Astrocyte of the cerebellum (primary cell): ENCODE measurements at regions not wholly inside any gene's neighbourhood (a gene's known extent, or its start where the extent isn't known, plus 50 kb on each side); places are given as distances from the start of the nearest gene placed in this dataset.
A peak's percentile ranks its signal among the peaks of the same experiment; 100 is the strongest.

Experiments used
- DNase-seq: peaks from one replicate; pipeline ENCODE4 v3.0.0-alpha.2; 2011; ENCODE audit warnings: low read depth
- H3K4me3 ChIP-seq: 2 replicates; pipeline ENCODE4 v1.5.1; 2011; ENCODE audit warnings: mild to moderate bottlenecking, low read depth, low read length, moderate library complexity
- in situ Hi-C: cut with HindIII; loops from 2 replicates; pipeline ENCODE4 v1.10.0; 2017; ENCODE audit warnings: low sequenced_read_pairs
- TF ChIP-seq, protein P1 (sequence below): IDR thresholded peaks from 2 replicates; pipeline ENCODE4 v1.5.1; 2012; ENCODE audit warnings: low read length, low read depth, moderate library complexity, mild to moderate bottlenecking; ENCODE audit errors: missing control alignments

DNA sequence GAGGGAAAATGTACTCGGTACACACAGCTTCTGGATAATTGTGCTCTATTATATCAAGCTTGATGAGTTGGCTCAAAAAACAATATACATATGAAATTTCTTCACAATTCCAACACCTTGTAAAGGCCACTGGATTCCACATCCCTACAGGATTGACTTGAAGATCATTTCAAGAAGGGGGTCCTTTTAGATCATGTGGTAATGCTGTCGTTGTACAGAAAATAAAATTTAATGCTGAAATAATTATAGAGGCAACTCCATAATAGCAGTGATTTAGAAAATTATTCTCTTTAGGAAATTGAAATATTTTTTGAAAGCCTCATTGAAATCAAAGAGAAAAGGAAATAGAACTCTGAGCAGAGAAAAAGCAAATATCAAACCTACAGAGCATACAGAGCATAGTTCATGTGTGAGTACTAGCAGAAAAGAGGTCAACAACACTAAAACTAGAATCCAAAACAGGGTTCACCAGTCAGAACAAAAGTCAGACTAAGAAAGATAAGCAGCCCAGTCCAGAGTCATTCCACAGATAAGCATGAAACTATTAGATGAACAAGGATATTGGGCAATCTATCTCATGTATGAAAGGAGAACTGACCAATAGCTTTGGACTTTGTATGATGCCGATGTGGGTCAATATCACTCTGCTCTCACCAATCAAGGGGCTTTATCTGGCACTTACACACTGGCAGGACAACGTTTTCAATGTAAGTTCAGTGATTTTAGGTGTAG, 79.5 kb upstream of the PALMD start:
- TF ChIP-seq, protein P1, sequence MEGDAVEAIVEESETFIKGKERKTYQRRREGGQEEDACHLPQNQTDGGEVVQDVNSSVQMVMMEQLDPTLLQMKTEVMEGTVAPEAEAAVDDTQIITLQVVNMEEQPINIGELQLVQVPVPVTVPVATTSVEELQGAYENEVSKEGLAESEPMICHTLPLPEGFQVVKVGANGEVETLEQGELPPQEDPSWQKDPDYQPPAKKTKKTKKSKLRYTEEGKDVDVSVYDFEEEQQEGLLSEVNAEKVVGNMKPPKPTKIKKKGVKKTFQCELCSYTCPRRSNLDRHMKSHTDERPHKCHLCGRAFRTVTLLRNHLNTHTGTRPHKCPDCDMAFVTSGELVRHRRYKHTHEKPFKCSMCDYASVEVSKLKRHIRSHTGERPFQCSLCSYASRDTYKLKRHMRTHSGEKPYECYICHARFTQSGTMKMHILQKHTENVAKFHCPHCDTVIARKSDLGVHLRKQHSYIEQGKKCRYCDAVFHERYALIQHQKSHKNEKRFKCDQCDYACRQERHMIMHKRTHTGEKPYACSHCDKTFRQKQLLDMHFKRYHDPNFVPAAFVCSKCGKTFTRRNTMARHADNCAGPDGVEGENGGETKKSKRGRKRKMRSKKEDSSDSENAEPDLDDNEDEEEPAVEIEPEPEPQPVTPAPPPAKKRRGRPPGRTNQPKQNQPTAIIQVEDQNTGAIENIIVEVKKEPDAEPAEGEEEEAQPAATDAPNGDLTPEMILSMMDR = no peak
- no peak overlapping the region for H3K4me3 ChIP-seq
- DNase-seq = no peak
- in situ Hi-C loops = no loop called here

GRCh38 chr1:99570486-99571089, 75.3 kb upstream of the PALMD start:
- in situ Hi-C loops = no loop called here
- no peak for DNase-seq
- TF ChIP-seq, protein P1 = no peak
- no peak overlapping the region for H3K4me3 ChIP-seq

DNA sequence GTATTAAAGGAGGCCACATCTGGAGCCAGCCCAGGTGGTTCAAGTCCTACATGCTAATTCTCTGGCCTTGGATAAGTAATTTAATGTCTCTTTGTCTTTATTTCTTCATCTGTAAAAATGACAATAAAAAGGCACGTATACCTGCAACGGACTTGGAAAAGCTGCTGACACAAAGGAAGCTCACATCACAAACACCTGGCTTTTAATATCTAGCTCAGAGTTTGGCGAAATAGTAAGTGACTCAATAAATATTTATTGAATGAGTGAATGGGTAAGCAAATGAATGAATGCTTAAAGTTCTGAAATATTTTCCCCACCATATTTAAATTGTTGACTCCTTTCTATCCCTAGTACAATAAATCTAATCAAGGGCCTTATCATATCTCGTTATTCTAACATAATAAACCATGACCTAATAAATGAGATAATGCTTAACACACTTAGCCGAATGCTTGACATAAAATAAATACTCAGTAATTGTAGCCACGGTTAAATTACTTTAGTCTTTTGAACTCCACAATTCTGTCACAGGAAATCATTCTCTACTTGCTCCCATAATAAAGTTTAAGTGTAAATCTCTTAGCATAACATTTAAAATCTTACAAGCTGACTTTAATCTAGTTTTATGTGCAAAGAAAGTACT, 74.7 kb upstream of the PALMD start:
- no peak overlapping the region for H3K4me3 ChIP-seq
- TF ChIP-seq, protein P1 = no peak
- no peak for DNase-seq
- in situ Hi-C loops = no loop called here

- in situ Hi-C loops = no loop called here
- TF ChIP-seq, protein P1 = no peak
- no peak overlapping the region for H3K4me3 ChIP-seq
- peak; percentile 29 for DNase-seq
Observed at GRCh38 chr1:99573431-99574217, 72.3 kb upstream of the PALMD start.

GRCh38 chr1:99577313-99577712, 68.6 kb upstream of the PALMD start:
- no peak overlapping the region for H3K4me3 ChIP-seq
- in situ Hi-C loops = no loop called here
- TF ChIP-seq, protein P1 = no peak
- no peak for DNase-seq

DNA sequence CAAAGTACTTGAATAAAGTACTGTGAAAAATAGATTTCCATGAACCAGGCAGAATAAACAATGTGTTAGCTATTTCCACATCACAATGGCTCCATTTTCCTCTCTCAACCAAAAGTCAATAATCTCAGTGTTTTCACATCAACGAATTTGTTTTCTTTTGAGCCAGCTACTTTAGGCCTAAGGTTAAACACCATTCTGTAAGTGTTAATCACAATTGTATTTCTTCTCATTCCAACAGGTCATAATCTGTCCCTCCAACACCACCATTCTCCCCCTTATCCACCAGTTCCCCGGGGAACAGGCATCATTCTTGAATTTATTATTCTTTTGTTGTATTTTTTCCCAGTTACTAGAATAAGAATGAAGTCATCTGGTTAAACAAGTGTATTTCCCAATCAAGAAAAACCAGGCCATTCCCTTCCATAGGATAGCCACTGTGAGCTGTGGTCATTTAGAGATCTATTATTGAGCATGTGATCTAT, 66.2 kb upstream of the PALMD start:
- H3K4me3 ChIP-seq = no peak overlapping the region
- TF ChIP-seq, protein P1 = no peak
- in situ Hi-C loops = no loop called here
- DNase-seq = no peak
